ENCODE measurements at regions not wholly inside any gene's neighbourhood (a gene's known extent, or its start where the extent isn't known, plus 50 kb on each side); places are given as distances from the start of the nearest gene placed in this dataset.

GRCh38 chr10:130400890-130401289, 264.7 kb downstream of the GLRX3 start:
- TF ChIP-seq POLR2AphosphoS5 (IDR thresholded peaks at IDR 0.05) (no peak), CTCF (IDR thresholded peaks at IDR 0.05) (no peak), POLR2A (IDR thresholded peaks at IDR 0.05) (no peak)

GRCh38 chr10:130401860-130402765, 265.9 kb downstream of the GLRX3 start:
- H3K4me3 ChIP-seq: no peak overlapping the region
- no peak overlapping the region for H3K27ac ChIP-seq
- TF ChIP-seq POLR2AphosphoS5 (IDR thresholded peaks at IDR 0.05): no peak
- no peak for TF ChIP-seq POLR2A (IDR thresholded peaks at IDR 0.05)
- TF ChIP-seq CTCF (IDR thresholded peaks at IDR 0.05): no peak
- no peak for DNase-seq (ENCODE audit: low spot score)
- WGBS: 93% methylated on average over 16 of the region's 16 CpGs
- H3K36me3 ChIP-seq: no peaks in the 10 kb centered on the region
- H3K27me3 ChIP-seq (replicated peaks; ENCODE audit: insufficient read depth): no peaks in the 10 kb centered on the region
- intact Hi-C loops (cut with DNase I): no loop called here
- no peaks in the 10 kb centered on the region for H3K9me3 ChIP-seq
- no peaks in the 10 kb centered on the region for H3K4me1 ChIP-seq (replicated peaks)

More at GRCh38 chr10:130400890-130401289, 264.7 kb downstream of the GLRX3 start:
- intact Hi-C loops (cut with DNase I): no loop called here
- Histone ChIP-seq H3K9me3 (no peaks in the 10 kb centered on the region), H3K4me3 (no peak overlapping the region), H3K36me3 (no peaks in the 10 kb centered on the region), H3K4me1 (replicated peaks) (no peaks in the 10 kb centered on the region), H3K27ac (no peak overlapping the region), H3K27me3 (replicated peaks; ENCODE audit: insufficient read depth) (no peaks in the 10 kb centered on the region)
- WGBS: 58% methylated on average over 5 of the region's 5 CpGs
- DNase-seq (ENCODE audit: low spot score): no peak

GRCh38 chr10:130403153-130404075, 267.2 kb downstream of the GLRX3 start:
- 49% methylated on average over 6 of the region's 6 CpGs for WGBS
- Histone ChIP-seq H3K27ac (no peak overlapping the region), H3K9me3 (no peaks in the 10 kb centered on the region), H3K4me3 (no peak overlapping the region), H3K4me1 (replicated peaks) (no peaks in the 10 kb centered on the region), H3K27me3 (replicated peaks; ENCODE audit: insufficient read depth) (no peaks in the 10 kb centered on the region), H3K36me3 (no peaks in the 10 kb centered on the region)
- no peak for DNase-seq (ENCODE audit: low spot score)
- no peak for TF ChIP-seq POLR2AphosphoS5 (IDR thresholded peaks at IDR 0.05)
- TF ChIP-seq CTCF (IDR thresholded peaks at IDR 0.05): no peak
- TF ChIP-seq POLR2A (IDR thresholded peaks at IDR 0.05): no peak
- intact Hi-C loops (cut with DNase I): no loop called here

GRCh38 chr10:130404476-130405055, 268.4 kb downstream of the GLRX3 start:
- DNase-seq (ENCODE audit: low spot score): no peak
- Histone ChIP-seq H3K27ac (no peak overlapping the region), H3K36me3 (no peaks in the 10 kb centered on the region), H3K4me3 (no peak overlapping the region), H3K27me3 (replicated peaks; ENCODE audit: insufficient read depth) (no peaks in the 10 kb centered on the region), H3K4me1 (replicated peaks) (no peaks in the 10 kb centered on the region), H3K9me3 (no peaks in the 10 kb centered on the region)
- intact Hi-C loops (cut with DNase I): no loop called here
- WGBS: 54% methylated on average over 5 of the region's 5 CpGs
- TF ChIP-seq POLR2A (IDR thresholded peaks at IDR 0.05): no peak
- TF ChIP-seq POLR2AphosphoS5 (IDR thresholded peaks at IDR 0.05): no peak
- no peak for TF ChIP-seq CTCF (IDR thresholded peaks at IDR 0.05)
